ENCODE measurements at regions not wholly inside any gene's neighbourhood (a gene's known extent, or its start where the extent isn't known, plus 50 kb on each side); places are given as distances from the start of the nearest gene placed in this dataset.

DNA sequence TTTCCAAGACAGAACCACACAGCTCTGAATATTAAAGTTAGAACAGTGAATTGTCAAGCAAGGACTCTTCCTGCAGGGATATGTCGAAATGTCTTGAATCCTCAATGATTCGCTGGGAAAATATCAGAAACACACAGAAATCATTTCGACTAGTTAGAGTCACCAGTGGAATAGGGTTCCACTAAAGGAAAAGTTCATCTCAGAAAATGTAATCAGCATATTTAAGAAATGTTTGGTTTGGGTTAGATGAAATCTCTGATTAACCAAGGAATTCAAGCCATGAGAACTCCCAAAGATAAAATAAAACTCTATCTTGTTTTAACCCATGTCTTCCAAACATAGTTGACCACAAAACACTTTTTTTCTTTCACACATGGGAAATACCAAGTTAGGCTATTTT is 621.0 kb upstream of the NRSN1 start:
- TF ChIP-seq, protein P1, sequence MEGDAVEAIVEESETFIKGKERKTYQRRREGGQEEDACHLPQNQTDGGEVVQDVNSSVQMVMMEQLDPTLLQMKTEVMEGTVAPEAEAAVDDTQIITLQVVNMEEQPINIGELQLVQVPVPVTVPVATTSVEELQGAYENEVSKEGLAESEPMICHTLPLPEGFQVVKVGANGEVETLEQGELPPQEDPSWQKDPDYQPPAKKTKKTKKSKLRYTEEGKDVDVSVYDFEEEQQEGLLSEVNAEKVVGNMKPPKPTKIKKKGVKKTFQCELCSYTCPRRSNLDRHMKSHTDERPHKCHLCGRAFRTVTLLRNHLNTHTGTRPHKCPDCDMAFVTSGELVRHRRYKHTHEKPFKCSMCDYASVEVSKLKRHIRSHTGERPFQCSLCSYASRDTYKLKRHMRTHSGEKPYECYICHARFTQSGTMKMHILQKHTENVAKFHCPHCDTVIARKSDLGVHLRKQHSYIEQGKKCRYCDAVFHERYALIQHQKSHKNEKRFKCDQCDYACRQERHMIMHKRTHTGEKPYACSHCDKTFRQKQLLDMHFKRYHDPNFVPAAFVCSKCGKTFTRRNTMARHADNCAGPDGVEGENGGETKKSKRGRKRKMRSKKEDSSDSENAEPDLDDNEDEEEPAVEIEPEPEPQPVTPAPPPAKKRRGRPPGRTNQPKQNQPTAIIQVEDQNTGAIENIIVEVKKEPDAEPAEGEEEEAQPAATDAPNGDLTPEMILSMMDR (conservative IDR thresholded peaks at IDR 0.05; ENCODE audit: low read length): no peak
- TF ChIP-seq EZH2phosphoT487 (IDR thresholded peaks at IDR 0.05; ENCODE audit: borderline replicate concordance): no peak

All from Loucy (cell line).